ENCODE measurements at regions not wholly inside any gene's neighbourhood (a gene's known extent, or its start where the extent isn't known, plus 50 kb on each side); places are given as distances from the start of the nearest gene placed in this dataset.

GRCh38 chr11:114811971-114812370 is 133.6 kb downstream of the NXPE2 start:
- DNase-seq, result no peak

GRCh38 chr11:114812733-114813132 is 134.4 kb downstream of the NXPE2 start:
- DNase-seq, result no peak

- DNase-seq, result peak in 1 of 2 experiments; percentile 29
Observed at GRCh38 chr11:114813189-114813718, 134.9 kb downstream of the NXPE2 start.

- no peak for DNase-seq
Observed at GRCh38 chr11:114815176-114815575, 136.8 kb downstream of the NXPE2 start.

- DNase-seq, result no peak
Observed at GRCh38 chr11:114815761-114816160, 137.4 kb downstream of the NXPE2 start.

- peak in 1 of 2 experiments; percentile 23 for DNase-seq
Observed at GRCh38 chr11:114816791-114817190, 138.5 kb downstream of the NXPE2 start.

- DNase-seq, result no peak
Observed at GRCh38 chr11:114818382-114818781, 140.1 kb downstream of the NXPE2 start.

GRCh38 chr11:114819028-114819427 is 140.7 kb downstream of the NXPE2 start:
- no peak for DNase-seq

- DNase-seq, result no peak
Observed at GRCh38 chr11:114820621-114821020, 142.3 kb downstream of the NXPE2 start.

GRCh38 chr11:114821621-114822412 is 143.5 kb downstream of the NXPE2 start:
- DNase-seq, result peak in 1 of 2 experiments; percentile 44

- DNase-seq, result no peak
Observed at GRCh38 chr11:114826910-114827442, 148.6 kb downstream of the NXPE2 start.

- DNase-seq, result no peak
Observed at GRCh38 chr11:114827736-114828135, 149.4 kb downstream of the NXPE2 start.

GRCh38 chr11:114832532-114833125 is 154.3 kb downstream of the NXPE2 start:
- no peak for DNase-seq

- no peak for DNase-seq
Observed at GRCh38 chr11:114836161-114836560, 157.8 kb downstream of the NXPE2 start.

- no peak for DNase-seq
Observed at GRCh38 chr11:114844896-114845295, 166.6 kb downstream of the NXPE2 start.

- peak in 1 of 2 experiments; percentile 71 for DNase-seq
Observed at GRCh38 chr11:114845766-114846415, 167.6 kb downstream of the NXPE2 start.

GRCh38 chr11:114846416-114846791 is 168.1 kb downstream of the NXPE2 start:
- DNase-seq, result peak; percentile 96 to 98

GRCh38 chr11:114847306-114847975 is 169.1 kb downstream of the NXPE2 start:
- DNase-seq, result peak in 1 of 2 experiments; percentile 39

GRCh38 chr11:114848027-114848426 is 169.7 kb downstream of the NXPE2 start:
- DNase-seq, result no peak

GRCh38 chr11:114857281-114857680 is 179.0 kb downstream of the NXPE2 start:
- DNase-seq, result no peak

- DNase-seq, result no peak
Observed at GRCh38 chr11:114864896-114865295, 186.6 kb downstream of the NXPE2 start.

- DNase-seq, result no peak
Observed at GRCh38 chr11:114876234-114876633, 197.9 kb downstream of the NXPE2 start.

- DNase-seq, result no peak
Observed at GRCh38 chr11:114877976-114878375, 199.6 kb downstream of the NXPE2 start.

Measured in NCI-H446 (cell line).